Muscle of leg (tissue), 3 donors: ENCODE measurements at regions not wholly inside any gene's neighbourhood (a gene's known extent, or its start where the extent isn't known, plus 50 kb on each side); places are given as distances from the start of the nearest gene placed in this dataset.
A peak's percentile ranks its signal among the peaks of the same experiment; 100 is the strongest.

Source experiments
- DNase-seq: peaks from one replicate; pipeline ENCODE4 v3.0.0; 2013
- H3K27ac ChIP-seq: one replicate; pipeline ENCODE4 v1.5.1; 2013; ENCODE audit warnings: mild to moderate bottlenecking, low read length, control low read depth
- H3K27me3 ChIP-seq: one replicate; pipeline ENCODE4 v1.6.1; 2013; ENCODE audit warnings: low read length; ENCODE audit not compliant: control insufficient read depth, insufficient read depth
- H3K36me3 ChIP-seq: one replicate; pipeline ENCODE4 v1.6.1; 2013; ENCODE audit warnings: low read length; ENCODE audit not compliant: control insufficient read depth, insufficient read depth
- H3K4me1 ChIP-seq: one replicate; pipeline ENCODE4 v1.6.1; 2013; ENCODE audit warnings: low read length; ENCODE audit not compliant: control insufficient read depth, insufficient read depth
- H3K4me3 ChIP-seq: one replicate; pipeline ENCODE4 v1.5.1; 2013; ENCODE audit warnings: low read length, control low read depth
- H3K9me3 ChIP-seq: replicated peaks from 2 replicates; pipeline ENCODE4 v1.6.1; 2013; ENCODE audit warnings: low read depth, low read length; ENCODE audit not compliant: control insufficient read depth
- WGBS: methylation state at CpG from one replicate; pipeline ENCODE4 v1.1.5; 2013; ENCODE audit warnings: missing lambda C conversion rate; ENCODE audit not compliant: insufficient coverage; 5-methylcytosine and 5-hydroxymethylcytosine counted together

- WGBS: no CpG with 5 or more reads among the region's 3 CpGs
- no peaks in the 10 kb centered on the region for H3K36me3 ChIP-seq
- DNase-seq: no peak
- H3K9me3 ChIP-seq: peaks cover 5% of the 10 kb centered on the region
- H3K4me3 ChIP-seq: no peak overlapping the region
- no peaks in the 10 kb centered on the region for H3K27me3 ChIP-seq
- no peaks in the 10 kb centered on the region for H3K4me1 ChIP-seq
- no peak overlapping the region for H3K27ac ChIP-seq
These were observed 254.7 kb downstream of the MAN2A1 start for GRCh38 chr5:109944461-109944860.

GRCh38 chr5:109945097-109945678, 255.5 kb downstream of the MAN2A1 start:
- no peak overlapping the region for H3K27ac ChIP-seq

GRCh38 chr5:109945723-109946480, 256.2 kb downstream of the MAN2A1 start:
- no peak overlapping the region for H3K4me3 ChIP-seq
- WGBS: no CpG with 5 or more reads among the region's 2 CpGs
- H3K36me3 ChIP-seq: no peaks in the 10 kb centered on the region

More at GRCh38 chr5:109945097-109945678, 255.5 kb downstream of the MAN2A1 start:
- Histone ChIP-seq H3K27me3 (no peaks in the 10 kb centered on the region), H3K4me3 (no peak overlapping the region), H3K9me3 (peaks cover 1% of the 10 kb centered on the region), H3K4me1 (no peaks in the 10 kb centered on the region), H3K36me3 (no peaks in the 10 kb centered on the region)
- no peak for DNase-seq
- 75% methylated on average over 5 of the region's 6 CpGs for WGBS

DNA sequence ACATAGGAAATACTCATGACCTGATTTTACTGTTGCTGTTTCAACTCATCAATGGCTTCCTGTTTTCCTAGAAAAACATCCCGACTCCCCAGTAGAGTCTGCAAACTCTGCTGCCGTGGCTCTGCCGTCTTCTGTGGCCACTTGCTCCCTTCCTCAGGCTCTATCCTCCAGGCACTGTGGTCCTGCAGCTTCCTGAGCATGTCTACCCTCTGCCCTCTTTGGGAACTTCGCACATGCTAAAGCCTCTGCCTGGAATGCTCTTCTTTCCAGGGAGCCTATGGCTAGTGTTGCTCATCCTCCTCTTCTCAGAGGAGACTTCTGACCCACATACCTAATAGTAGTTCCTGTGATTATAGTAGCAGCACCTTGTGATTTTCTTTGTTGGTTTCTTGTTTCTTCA, 256.9 kb downstream of the MAN2A1 start:
- Histone ChIP-seq H3K4me3 (no peak overlapping the region), H3K36me3 (no peaks in the 10 kb centered on the region), H3K9me3 (no peaks in the 10 kb centered on the region), H3K4me1 (no peaks in the 10 kb centered on the region), H3K27me3 (no peaks in the 10 kb centered on the region), H3K27ac (no peak overlapping the region)
- no peak for DNase-seq
- 61% methylated on average over 3 of the region's 4 CpGs for WGBS

More at GRCh38 chr5:109945723-109946480, 256.2 kb downstream of the MAN2A1 start:
- no peak overlapping the region for H3K27ac ChIP-seq
- no peaks in the 10 kb centered on the region for H3K9me3 ChIP-seq
- no peak for DNase-seq
- H3K27me3 ChIP-seq: no peaks in the 10 kb centered on the region
- no peaks in the 10 kb centered on the region for H3K4me1 ChIP-seq

DNA sequence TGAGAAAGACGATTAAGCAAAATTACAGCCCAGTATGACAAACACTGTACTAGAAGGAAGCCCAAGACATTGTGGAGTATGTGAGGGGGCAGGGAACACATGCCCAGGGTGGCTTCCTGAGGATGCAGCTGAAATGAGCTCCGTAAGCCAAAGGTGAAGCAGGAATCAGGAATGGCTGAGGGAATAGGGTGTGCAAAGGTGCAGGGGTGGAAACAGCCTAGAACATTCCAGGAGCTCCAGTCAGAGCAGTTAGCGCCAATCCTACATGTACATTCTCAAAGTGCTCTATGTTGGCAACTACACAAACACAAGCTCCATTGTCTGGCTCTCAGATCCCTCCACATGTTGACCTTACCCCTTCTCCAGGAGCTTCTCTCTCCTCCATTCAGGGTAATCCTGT, 257.9 kb downstream of the MAN2A1 start:
- WGBS: 100% methylated on average over 1 of the region's 3 CpGs
- Histone ChIP-seq H3K27ac (no peak overlapping the region), H3K36me3 (no peaks in the 10 kb centered on the region), H3K4me1 (no peaks in the 10 kb centered on the region), H3K27me3 (no peaks in the 10 kb centered on the region), H3K9me3 (no peaks in the 10 kb centered on the region), H3K4me3 (no peak overlapping the region)
- DNase-seq: no peak

GRCh38 chr5:109950634-109951033, 260.9 kb downstream of the MAN2A1 start:
- H3K27ac ChIP-seq: no peak overlapping the region
- no peak for DNase-seq
- H3K36me3 ChIP-seq: no peaks in the 10 kb centered on the region
- H3K9me3 ChIP-seq: no peaks in the 10 kb centered on the region
- H3K4me3 ChIP-seq: no peak overlapping the region
- no peaks in the 10 kb centered on the region for H3K27me3 ChIP-seq
- H3K4me1 ChIP-seq: no peaks in the 10 kb centered on the region

GRCh38 chr5:109951348-109951747, 261.6 kb downstream of the MAN2A1 start:
- Histone ChIP-seq H3K36me3 (no peaks in the 10 kb centered on the region), H3K4me1 (no peaks in the 10 kb centered on the region), H3K27me3 (no peaks in the 10 kb centered on the region), H3K9me3 (no peaks in the 10 kb centered on the region), H3K4me3 (no peak overlapping the region), H3K27ac (no peak overlapping the region)
- DNase-seq: no peak
- no CpG with 5 or more reads among the region's 3 CpGs for WGBS

- DNase-seq: no peak
- Histone ChIP-seq H3K4me1 (no peaks in the 10 kb centered on the region), H3K36me3 (no peaks in the 10 kb centered on the region), H3K27me3 (no peaks in the 10 kb centered on the region), H3K27ac (no peak overlapping the region), H3K9me3 (no peaks in the 10 kb centered on the region), H3K4me3 (no peak overlapping the region)
- WGBS: no CpG with 5 or more reads among the region's 5 CpGs
These were observed 262.0 kb downstream of the MAN2A1 start for GRCh38 chr5:109951758-109952157.

DNA sequence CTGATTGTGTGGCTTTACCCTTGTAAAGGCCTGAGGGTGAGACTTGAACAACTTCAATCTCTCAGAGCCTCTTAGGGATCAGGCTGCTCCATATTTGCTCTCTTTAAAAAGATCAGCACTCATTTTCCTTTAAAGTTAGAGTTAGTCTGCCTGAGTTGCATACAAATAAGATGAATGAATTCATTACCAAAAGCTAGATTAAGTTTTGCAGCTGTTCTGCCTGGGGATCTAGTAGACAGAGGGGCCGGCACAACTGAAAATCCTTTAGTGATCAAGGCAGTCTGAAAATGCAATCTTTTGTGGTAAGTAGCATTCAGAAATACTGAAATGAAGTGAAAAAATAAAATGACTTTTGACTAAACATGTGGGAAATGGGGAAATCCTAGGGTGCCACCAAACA, 264.0 kb downstream of the MAN2A1 start:
- no peak overlapping the region for H3K4me3 ChIP-seq
- H3K9me3 ChIP-seq: no peaks in the 10 kb centered on the region
- WGBS: 44% methylated on average over 1 of the region's 1 CpG
- peak; percentile 5 for DNase-seq
- no peaks in the 10 kb centered on the region for H3K36me3 ChIP-seq
- H3K4me1 ChIP-seq: no peaks in the 10 kb centered on the region
- no peak overlapping the region for H3K27ac ChIP-seq
- H3K27me3 ChIP-seq: no peaks in the 10 kb centered on the region

GRCh38 chr5:109956884-109957283, 267.2 kb downstream of the MAN2A1 start:
- H3K4me3 ChIP-seq: no peak overlapping the region
- no peaks in the 10 kb centered on the region for H3K4me1 ChIP-seq
- H3K36me3 ChIP-seq: no peaks in the 10 kb centered on the region
- DNase-seq: no peak
- H3K27ac ChIP-seq: no peak overlapping the region
- H3K27me3 ChIP-seq: no peaks in the 10 kb centered on the region
- WGBS: 0% methylated on average over 1 of the region's 3 CpGs
- H3K9me3 ChIP-seq: no peaks in the 10 kb centered on the region
